GM12878 (cell line): ENCODE measurements at regions not wholly inside any gene's neighbourhood (a gene's known extent, or its start where the extent isn't known, plus 50 kb on each side); places are given as distances from the start of the nearest gene placed in this dataset.

Experiments
- ATAC-seq: fragments of 200-7000 bp; cut with Tn5 transposase; 3 replicates; pipeline ENCODE4 v1.9.1; 2020; ENCODE audit warnings: mild to moderate bottlenecking, moderate library complexity
- BruUV-seq: library from RNA; stranded (reverse); fragments of 400-500 nt; replicated peaks from 2 replicates; lab custom pipeline; 2021; lab: Mats Ljungman, UMichigan
- CTCF ChIA-PET: fragments of 300-600 bp; sonication (Branson Sonifier 250); formaldehyde crosslinking; extraction: SDS; loops from one replicate; lab custom pipeline; 2021; ENCODE audit warnings: inconsistent platforms; lab: Yijun Ruan, JAX
- POLR2A ChIA-PET: fragments of 350-600 bp; formaldehyde crosslinking; extraction: SDS; loops from one replicate; lab custom pipeline; 2021; ENCODE audit warnings: inconsistent platforms; lab: Charles Lee
- RAD21 ChIA-PET: fragments of 300-600 bp; sonication (Branson Sonifier 250); formaldehyde crosslinking; loops from one replicate; lab custom pipeline; 2023; ENCODE audit warnings: antibody characterized with exemption; ENCODE audit not compliant: unreplicated experiment; lab: Charles Lee
- SMC1A ChIA-PET: fragments of 300-600 bp; sonication (Branson Sonifier 250); formaldehyde crosslinking; loops from one replicate; lab custom pipeline; 2023; ENCODE audit not compliant: unreplicated experiment, uncharacterized antibody; lab: Charles Lee
- DNase-seq: peaks from one replicate; pipeline ENCODE4 v3.0.0-alpha.2; 2011; ENCODE audit warnings: low read depth, low spot score
- FAIRE-seq: peaks from 3 replicates; lab custom pipeline; 2011; peaks lifted over from hg19 to GRCh38; lab: Jason Lieb, UNC
- H2AFZ ChIP-seq: 2 replicates; pipeline ENCODE4 v1.6.0; 2011; ENCODE audit warnings: low read depth, low read length, control low read depth; ENCODE audit not compliant: control insufficient read depth
- H3K27ac ChIP-seq: 2 replicates; pipeline ENCODE4 v1.5.1; 2011; ENCODE audit warnings: control low read depth; ENCODE audit not compliant: control insufficient read depth, insufficient read depth
- H3K27me3 ChIP-seq, 2 experiments: replicated peaks in 1 of 2; 2 replicates each; pipeline versions ENCODE4 v1.6.0 to v1.6.1; 2011; ENCODE audit warnings: low read length in 1 of 2; ENCODE audit not compliant: control insufficient read depth in 2 of 2, insufficient read depth in 2 of 2
- H3K36me3 ChIP-seq, 2 experiments: 2 replicates each; pipeline ENCODE4 v1.5.1; 2011; ENCODE audit warnings: low read length in 1 of 2; ENCODE audit not compliant: control insufficient read depth in 2 of 2, insufficient read depth in 2 of 2
- H3K4me1 ChIP-seq: 2 replicates; pipeline ENCODE4 v1.6.1; 2011; ENCODE audit warnings: mild to moderate bottlenecking, low read length, moderate library complexity, mixed read lengths; ENCODE audit not compliant: control insufficient read depth, insufficient read depth
- H3K4me2 ChIP-seq: 2 replicates; pipeline ENCODE4 v1.6.0; 2011; ENCODE audit warnings: control low read depth; ENCODE audit not compliant: control insufficient read depth, insufficient read depth
- H3K4me3 ChIP-seq: fragments of 200-600 bp; sonication (generic); 2 replicates; pipeline ENCODE4 v1.5.1; 2016
- H3K79me2 ChIP-seq: 2 replicates; pipeline ENCODE4 v1.6.0; 2011; ENCODE audit warnings: low read length; ENCODE audit not compliant: control insufficient read depth, insufficient read depth
- H3K9ac ChIP-seq: 2 replicates; pipeline ENCODE4 v1.8.0; 2011; ENCODE audit warnings: low read length, control low read depth, mixed read lengths; ENCODE audit not compliant: control insufficient read depth, insufficient read depth
- H3K9me3 ChIP-seq: replicated peaks from 3 replicates; pipeline ENCODE4 v1.5.1; 2011; ENCODE audit warnings: mild to moderate bottlenecking, low read length; ENCODE audit not compliant: control insufficient read depth, insufficient read depth
- H4K20me1 ChIP-seq: 2 replicates; pipeline ENCODE4 v1.6.0; 2011; ENCODE audit not compliant: control insufficient read depth, insufficient read depth
- ATF3 ChIP-seq: IDR thresholded peaks from 2 replicates; pipeline ENCODE4 v1.6.1; 2011; ENCODE audit warnings: low read depth, mild to moderate bottlenecking, low read length, moderate library complexity, borderline replicate concordance; ENCODE audit errors: extremely low read depth
- CREM ChIP-seq: IDR thresholded peaks from 2 replicates; pipeline ENCODE4 v1.6.1; 2014; ENCODE audit warnings: antibody characterized with exemption, low read depth
- CUX1 ChIP-seq: IDR thresholded peaks from 2 replicates; pipeline ENCODE4 v1.6.1; 2012; ENCODE audit warnings: improper control_type of control experiment, low read depth, low read length; ENCODE audit not compliant: insufficient replicate concordance
- DPF2 ChIP-seq: fragments of 450-650 bp; IDR thresholded peaks from 2 replicates; pipeline ENCODE4 v1.6.1; 2017; ENCODE audit warnings: mild to moderate bottlenecking
- NR2C1 ChIP-seq: fragments of 450-650 bp; IDR thresholded peaks from 2 replicates; pipeline ENCODE4 v1.6.1; 2017; ENCODE audit warnings: antibody characterized with exemption, mild to moderate bottlenecking, moderate library complexity
- PKNOX1 ChIP-seq: fragments of 450-650 bp; IDR thresholded peaks from 2 replicates; pipeline ENCODE4 v1.6.1; 2016; ENCODE audit warnings: mild to moderate bottlenecking
- POLR2A ChIP-seq: IDR thresholded peaks from 2 replicates; pipeline ENCODE4 v1.6.1; 2011; ENCODE audit warnings: low read depth, mild to moderate bottlenecking, low read length
- SMARCA5 ChIP-seq: fragments of 450-650 bp; IDR thresholded peaks from 2 replicates; pipeline ENCODE4 v1.6.1; 2017; ENCODE audit warnings: mild to moderate bottlenecking
- SPI1 ChIP-seq: IDR thresholded peaks from 2 replicates; pipeline ENCODE4 v1.6.1; 2011; ENCODE audit warnings: low read depth, mild to moderate bottlenecking, low read length, moderate library complexity, borderline replicate concordance; ENCODE audit not compliant: insufficient read depth
- SREBF1 ChIP-seq: IDR thresholded peaks from 2 replicates; pipeline ENCODE4 v1.6.1; 2012; ENCODE audit warnings: mild to moderate bottlenecking, low read length
- TCF3 ChIP-seq: IDR thresholded peaks from 2 replicates; pipeline ENCODE4 v1.6.1; 2012; ENCODE audit warnings: low read depth, mild to moderate bottlenecking, low read length, borderline replicate concordance; ENCODE audit not compliant: insufficient read depth
- USF2 ChIP-seq: IDR thresholded peaks from 2 replicates; pipeline ENCODE4 v1.6.1; 2011; ENCODE audit warnings: low read depth, low read length, improper control_type of control experiment, borderline replicate concordance
- ZBED1 ChIP-seq: IDR thresholded peaks from 2 replicates; pipeline ENCODE4 v1.6.1; 2016; ENCODE audit warnings: borderline replicate concordance
- ZNF217 ChIP-seq: fragments of 450-650 bp; IDR thresholded peaks from 2 replicates; pipeline ENCODE4 v1.6.1; 2017; ENCODE audit warnings: antibody characterized with exemption, mild to moderate bottlenecking
- in situ Hi-C: fragments of 300-500 bp; cut with MboI; formaldehyde crosslinking; loops from 9 replicates; pipeline ENCODE4 v1.14.3; 2018; ENCODE audit warnings: mixed read lengths
- intact Hi-C: fragments of 100-400 bp; cut with micrococcal nuclease; formaldehyde crosslinking; loops from one replicate; pipeline ENCODE4 v1.14.2; 2022; ENCODE audit not compliant: unreplicated experiment

GRCh38 chr7:23918856-23919255, 208.8 kb downstream of the STK31 start:
- POLR2A ChIA-PET: no interaction called here
- no TSS peak for BruUV-seq
- H3K4me2 ChIP-seq: no peak overlapping the region
- in situ Hi-C loops: no loop called here
- no peaks in the 10 kb centered on the region for H3K9me3 ChIP-seq
- RAD21 ChIA-PET: interaction anchor here (1.4 kb wide), 1 partner anchor 349 kb away, joined by 3 read pairs; no protein-coding TSS in a partner anchor
- CTCF ChIA-PET: no interaction called here
- no peaks in the 10 kb centered on the region for H3K79me2 ChIP-seq
- H3K27me3 ChIP-seq: no peaks in the 10 kb centered on the region
- no peak overlapping the region for H3K4me3 ChIP-seq
- TF ChIP-seq TCF3 (no peak), SMARCA5 (no peak), POLR2A (no peak), SREBF1 (no peak), DPF2 (no peak), SPI1 (no peak), ATF3 (no peak), USF2 (no peak), CUX1 (no peak), ZNF217 (no peak), PKNOX1 (no peak), ZBED1 (no peak), CREM (no peak), NR2C1 (no peak)
- TF ChIP-seq, all 136 proteins: peak for 0
- Histone ChIP-seq H3K27ac (no peak overlapping the region), H2AFZ (no peak overlapping the region), H4K20me1 (no peaks in the 10 kb centered on the region), H3K36me3 (no peaks in the 10 kb centered on the region), H3K4me1 (no peaks in the 10 kb centered on the region), H3K9ac (no peak overlapping the region)
- ATAC-seq: no peak
- SMC1A ChIA-PET: no interaction called here
- DNase-seq: no peak
- FAIRE-seq: no peak
- intact Hi-C loops: no loop called here
